ENCODE measurements at regions not wholly inside any gene's neighbourhood (a gene's known extent, or its start where the extent isn't known, plus 50 kb on each side); places are given as distances from the start of the nearest gene placed in this dataset.
"Not testable (repeated sequence)": the region's sequence is repeated elsewhere in the genome, so short reads cannot be mapped to it uniquely, and the experiment has no call there.

GRCh38 chr10:34957531-34957930 is 132.6 kb downstream of the CUL2 start:
- H3K36me3 ChIP-seq (ENCODE audit: control insufficient read depth, insufficient read depth, low read length) = no peaks in the 10 kb centered on the region
- no peaks in the 10 kb centered on the region for H3K9me3 ChIP-seq (ENCODE audit: control insufficient read depth, low read length)
- no peak overlapping the region for H3K27ac ChIP-seq (ENCODE audit: low read depth, low read length, severe bottlenecking)
- no peaks in the 10 kb centered on the region for H3K4me1 ChIP-seq (ENCODE audit: control insufficient read depth, insufficient read depth, low read length, poor library complexity, severe bottlenecking)
- WGBS, 2 experiments (ENCODE audit: insufficient coverage in 2 of 2) = 82 to 92% methylated on average over 5 to 6 of the region's 6 CpGs
- no peak overlapping the region for H3K4me3 ChIP-seq (ENCODE audit: extremely low read depth, insufficient read depth, low read length, poor library complexity, severe bottlenecking)

- Histone ChIP-seq H3K4me3 (ENCODE audit: extremely low read depth, insufficient read depth, low read length, poor library complexity, severe bottlenecking) (no peak overlapping the region), H3K27ac (ENCODE audit: low read depth, low read length, severe bottlenecking) (no peak overlapping the region), H3K36me3 (ENCODE audit: control insufficient read depth, insufficient read depth, low read length) (no peaks in the 10 kb centered on the region), H3K9me3 (ENCODE audit: control insufficient read depth, low read length) (no peaks in the 10 kb centered on the region), H3K4me1 (ENCODE audit: control insufficient read depth, insufficient read depth, low read length, poor library complexity, severe bottlenecking) (no peaks in the 10 kb centered on the region)
- WGBS, 2 experiments (ENCODE audit: insufficient coverage in 2 of 2) = 91 to 92% methylated on average over 3 of the region's 3 CpGs
Measured at GRCh38 chr10:34956756-34957155, 133.4 kb downstream of the CUL2 start.

- no peaks in the 10 kb centered on the region for H3K9me3 ChIP-seq (ENCODE audit: control insufficient read depth, low read length)
- H3K27ac ChIP-seq (ENCODE audit: low read depth, low read length, severe bottlenecking) = no peak overlapping the region
- no CpG with 5 or more reads among the region's 2 CpGs for WGBS, 2 experiments (ENCODE audit: insufficient coverage in 2 of 2)
- no peaks in the 10 kb centered on the region for H3K36me3 ChIP-seq (ENCODE audit: control insufficient read depth, insufficient read depth, low read length)
- H3K4me1 ChIP-seq (ENCODE audit: control insufficient read depth, insufficient read depth, low read length, poor library complexity, severe bottlenecking) = no peaks in the 10 kb centered on the region
- H3K4me3 ChIP-seq (ENCODE audit: extremely low read depth, insufficient read depth, low read length, poor library complexity, severe bottlenecking) = no peak overlapping the region
Measured at GRCh38 chr10:34955391-34955790, 134.8 kb downstream of the CUL2 start.

- no peak overlapping the region for H3K4me3 ChIP-seq (ENCODE audit: extremely low read depth, insufficient read depth, low read length, poor library complexity, severe bottlenecking)
- H3K4me1 ChIP-seq (ENCODE audit: control insufficient read depth, insufficient read depth, low read length, poor library complexity, severe bottlenecking) = no peaks in the 10 kb centered on the region
- no peak overlapping the region for H3K27ac ChIP-seq (ENCODE audit: low read depth, low read length, severe bottlenecking)
- 90 to 92% methylated on average over 5 of the region's 5 CpGs for WGBS, 2 experiments (ENCODE audit: insufficient coverage in 2 of 2)
- no peaks in the 10 kb centered on the region for H3K36me3 ChIP-seq (ENCODE audit: control insufficient read depth, insufficient read depth, low read length)
- H3K9me3 ChIP-seq (ENCODE audit: control insufficient read depth, low read length) = no peaks in the 10 kb centered on the region
Measured at GRCh38 chr10:34954142-34954541, 136.0 kb downstream of the CUL2 start.

GRCh38 chr10:34951263-34951887 is 136.3 kb upstream of the PARD3 start:
- H3K27ac ChIP-seq (ENCODE audit: low read depth, low read length, severe bottlenecking); H3K4me1 ChIP-seq (ENCODE audit: control insufficient read depth, insufficient read depth, low read length, poor library complexity, severe bottlenecking); H3K36me3 ChIP-seq (ENCODE audit: control insufficient read depth, insufficient read depth, low read length); H3K4me3 ChIP-seq (ENCODE audit: extremely low read depth, insufficient read depth, low read length, poor library complexity, severe bottlenecking); H3K9me3 ChIP-seq (ENCODE audit: control insufficient read depth, low read length): not testable (repeated sequence)
- 82 to 90% methylated on average over 7 to 9 of the region's 11 CpGs for WGBS, 2 experiments (ENCODE audit: insufficient coverage in 2 of 2)

GRCh38 chr10:34945951-34946522 is 130.9 kb upstream of the PARD3 start:
- H3K9me3 ChIP-seq (ENCODE audit: control insufficient read depth, low read length); H3K27ac ChIP-seq (ENCODE audit: low read depth, low read length, severe bottlenecking); H3K36me3 ChIP-seq (ENCODE audit: control insufficient read depth, insufficient read depth, low read length); H3K4me1 ChIP-seq (ENCODE audit: control insufficient read depth, insufficient read depth, low read length, poor library complexity, severe bottlenecking); H3K4me3 ChIP-seq (ENCODE audit: extremely low read depth, insufficient read depth, low read length, poor library complexity, severe bottlenecking): not testable (repeated sequence)
- 95 to 100% methylated on average over 2 to 6 of the region's 9 CpGs for WGBS, 2 experiments (ENCODE audit: insufficient coverage in 2 of 2)

- no peaks in the 10 kb centered on the region for H3K9me3 ChIP-seq (ENCODE audit: control insufficient read depth, low read length)
- peaks cover 6% of the 10 kb centered on the region for H3K4me1 ChIP-seq (ENCODE audit: control insufficient read depth, insufficient read depth, low read length, poor library complexity, severe bottlenecking)
- no peak overlapping the region for H3K4me3 ChIP-seq (ENCODE audit: extremely low read depth, insufficient read depth, low read length, poor library complexity, severe bottlenecking)
- H3K27ac ChIP-seq (ENCODE audit: low read depth, low read length, severe bottlenecking) = no peak overlapping the region
- WGBS, 2 experiments (ENCODE audit: insufficient coverage in 2 of 2) = 74 to 91% methylated on average over 7 to 11 of the region's 14 CpGs
- no peaks in the 10 kb centered on the region for H3K36me3 ChIP-seq (ENCODE audit: control insufficient read depth, insufficient read depth, low read length)
Measured at GRCh38 chr10:34941471-34942357, 126.6 kb upstream of the PARD3 start.

- peaks cover 6% of the 10 kb centered on the region for H3K4me1 ChIP-seq (ENCODE audit: control insufficient read depth, insufficient read depth, low read length, poor library complexity, severe bottlenecking)
- no peaks in the 10 kb centered on the region for H3K36me3 ChIP-seq (ENCODE audit: control insufficient read depth, insufficient read depth, low read length)
- WGBS, 2 experiments (ENCODE audit: insufficient coverage in 2 of 2) = 81 to 90% methylated on average over 6 to 8 of the region's 8 CpGs
- H3K4me3 ChIP-seq (ENCODE audit: extremely low read depth, insufficient read depth, low read length, poor library complexity, severe bottlenecking) = no peak overlapping the region
- no peaks in the 10 kb centered on the region for H3K9me3 ChIP-seq (ENCODE audit: control insufficient read depth, low read length)
- H3K27ac ChIP-seq (ENCODE audit: low read depth, low read length, severe bottlenecking) = no peak overlapping the region
Measured at GRCh38 chr10:34940436-34940835, 125.3 kb upstream of the PARD3 start.

- Histone ChIP-seq H3K9me3 (ENCODE audit: control insufficient read depth, low read length) (no peaks in the 10 kb centered on the region), H3K4me3 (ENCODE audit: extremely low read depth, insufficient read depth, low read length, poor library complexity, severe bottlenecking) (no peak overlapping the region), H3K4me1 (ENCODE audit: control insufficient read depth, insufficient read depth, low read length, poor library complexity, severe bottlenecking) (peaks cover 9% of the 10 kb centered on the region), H3K36me3 (ENCODE audit: control insufficient read depth, insufficient read depth, low read length) (no peaks in the 10 kb centered on the region), H3K27ac (ENCODE audit: low read depth, low read length, severe bottlenecking) (no peak overlapping the region)
- 86 to 88% methylated on average over 2 to 5 of the region's 6 CpGs for WGBS, 2 experiments (ENCODE audit: insufficient coverage in 2 of 2)
Measured at GRCh38 chr10:34938399-34938670, 123.2 kb upstream of the PARD3 start.

GRCh38 chr10:34937643-34938398 is 122.7 kb upstream of the PARD3 start:
- H3K4me1 ChIP-seq (ENCODE audit: control insufficient read depth, insufficient read depth, low read length, poor library complexity, severe bottlenecking); H3K36me3 ChIP-seq (ENCODE audit: control insufficient read depth, insufficient read depth, low read length); H3K9me3 ChIP-seq (ENCODE audit: control insufficient read depth, low read length); H3K27ac ChIP-seq (ENCODE audit: low read depth, low read length, severe bottlenecking); H3K4me3 ChIP-seq (ENCODE audit: extremely low read depth, insufficient read depth, low read length, poor library complexity, severe bottlenecking): not testable (repeated sequence)
- WGBS, 2 experiments (ENCODE audit: insufficient coverage in 2 of 2) = 46 to 50% methylated on average over 6 to 7 of the region's 7 CpGs
